CD4-positive, alpha-beta memory T cell (primary cell): ENCODE measurements at regions not wholly inside any gene's neighbourhood (a gene's known extent, or its start where the extent isn't known, plus 50 kb on each side); places are given as distances from the start of the nearest gene placed in this dataset.

Experiments
- CTCF ChIA-PET: fragments of 350-600 bp; sonication (Branson Sonifier 250); formaldehyde crosslinking; loops from one replicate; lab custom pipeline; 2021; ENCODE audit warnings: inconsistent platforms; ENCODE audit not compliant: partially characterized antibody; lab: Charles Lee
- POLR2A ChIA-PET: fragments of 350-600 bp; sonication (Branson Sonifier 250); formaldehyde crosslinking; loops from one replicate; lab custom pipeline; 2021; ENCODE audit not compliant: partially characterized antibody; lab: Charles Lee
- DNase-seq, 5 donors: peaks; one replicate each; pipeline versions ENCODE4 v3.0.0 to v3.0.0-alpha.2; 2020 to 2022; ENCODE audit warnings: mixed read lengths in 1 of 5
- H3K27ac ChIP-seq: one replicate; pipeline ENCODE4 v1.7.0; 2013; ENCODE audit warnings: low read depth, low read length
- H3K27me3 ChIP-seq: 2 replicates; pipeline ENCODE4 v1.7.0; 2013; ENCODE audit warnings: mild to moderate bottlenecking, low read length, moderate library complexity; ENCODE audit not compliant: insufficient read depth
- H3K36me3 ChIP-seq: 2 replicates; pipeline ENCODE4 v1.7.0; 2013; ENCODE audit warnings: mild to moderate bottlenecking, low read length, moderate library complexity; ENCODE audit not compliant: insufficient read depth
- H3K4me1 ChIP-seq: 2 replicates; pipeline ENCODE4 v1.7.0; 2013; ENCODE audit warnings: mild to moderate bottlenecking, low read length, moderate library complexity; ENCODE audit not compliant: insufficient read depth
- H3K4me3 ChIP-seq, 2 donors: one replicate each; pipeline ENCODE4 v1.7.0; 2013; ENCODE audit warnings: low read length in 2 of 2, mild to moderate bottlenecking in 1 of 2
- H3K9me3 ChIP-seq, 2 donors: one replicate each; pipeline ENCODE4 v1.7.0; 2013; ENCODE audit warnings: low read length in 2 of 2, control low read depth in 1 of 2; ENCODE audit not compliant: control insufficient read depth in 1 of 2
- H3K27ac Mint-ChIP-seq, 7 donors: one replicate each; pipeline ENCODE4 v1.8.0; 2020 to 2021; ENCODE audit warnings: mixed read lengths in 7 of 7, mild to moderate bottlenecking in 6 of 7, inconsistent platforms in 3 of 7, moderate library complexity in 3 of 7
- H3K27me3 Mint-ChIP-seq, 2 donors: one replicate each; pipeline ENCODE4 v1.8.0; 2020 to 2021; ENCODE audit warnings: mixed read lengths in 2 of 2
- H3K36me3 Mint-ChIP-seq, 2 donors: one replicate each; pipeline ENCODE4 v1.8.0; 2020 to 2021; ENCODE audit warnings: mixed read lengths in 2 of 2, inconsistent platforms in 1 of 2, mild to moderate bottlenecking in 1 of 2
- H3K4me1 Mint-ChIP-seq, 4 donors: one replicate each; pipeline ENCODE4 v1.8.0; 2020 to 2021; ENCODE audit warnings: mixed read lengths in 4 of 4, mild to moderate bottlenecking in 1 of 4
- H3K4me3 Mint-ChIP-seq, 8 donors: one replicate each; pipeline ENCODE4 v1.8.0; 2020 to 2021; ENCODE audit warnings: mixed read lengths in 8 of 8, mild to moderate bottlenecking in 7 of 8, moderate library complexity in 6 of 8, inconsistent platforms in 3 of 8
- H3K9me3 Mint-ChIP-seq, 8 donors: one replicate each; pipeline ENCODE4 v1.8.0; 2020 to 2021; ENCODE audit warnings: mixed read lengths in 8 of 8, mild to moderate bottlenecking in 5 of 8, inconsistent platforms in 3 of 8, moderate library complexity in 1 of 8
- intact Hi-C: fragments of 100-400 bp; cut with micrococcal nuclease; formaldehyde crosslinking; loops from one replicate; pipeline ENCODE4 v1.15.1; 2023

GRCh38 chr2:38207168-38207567 is 131.2 kb upstream of the CYP1B1 start:
- no peak for DNase-seq
- H3K9me3 Mint-ChIP-seq = peaks cover 0 to 8% (median 0%) of the 10 kb centered on the region in 8 donors
- no peaks in the 10 kb centered on the region for H3K4me1 ChIP-seq
- no peak overlapping the region for H3K4me3 ChIP-seq
- H3K27ac Mint-ChIP-seq = no peak overlapping the region
- ChIA-PET CTCF (no interaction called here), POLR2A (no interaction called here)
- H3K36me3 ChIP-seq = no peaks in the 10 kb centered on the region
- no peaks in the 10 kb centered on the region for H3K36me3 Mint-ChIP-seq
- peaks cover 4 to 7% of the 10 kb centered on the region in 2 donors for H3K27me3 Mint-ChIP-seq
- no peaks in the 10 kb centered on the region for H3K9me3 ChIP-seq
- no peaks in the 10 kb centered on the region for H3K4me1 Mint-ChIP-seq
- no peak overlapping the region for H3K27ac ChIP-seq
- intact Hi-C loops = no loop called here
- no peaks in the 10 kb centered on the region for H3K27me3 ChIP-seq
- H3K4me3 Mint-ChIP-seq = no peak overlapping the region

- POLR2A ChIA-PET = no interaction called here
Measured at GRCh38 chr2:38203446-38203810, 127.5 kb upstream of the CYP1B1 start.

GRCh38 chr2:38202713-38203445 is 126.9 kb upstream of the CYP1B1 start:
- no peaks in the 10 kb centered on the region for H3K4me1 Mint-ChIP-seq
- intact Hi-C loops = no loop called here
- H3K27me3 Mint-ChIP-seq = peaks cover 9 to 22% of the 10 kb centered on the region in 2 donors
- CTCF ChIA-PET = no interaction called here
- no peak for DNase-seq
- H3K9me3 Mint-ChIP-seq = no peaks in the 10 kb centered on the region
- no peak overlapping the region for H3K4me3 ChIP-seq
- no peaks in the 10 kb centered on the region for H3K9me3 ChIP-seq
- no peaks in the 10 kb centered on the region for H3K36me3 ChIP-seq
- no peak overlapping the region for H3K27ac ChIP-seq
- H3K27me3 ChIP-seq = no peaks in the 10 kb centered on the region
- H3K27ac Mint-ChIP-seq = no peak overlapping the region
- H3K4me3 Mint-ChIP-seq = no peak overlapping the region
- POLR2A ChIA-PET = no interaction called here
- no peaks in the 10 kb centered on the region for H3K4me1 ChIP-seq
- H3K36me3 Mint-ChIP-seq = no peaks in the 10 kb centered on the region

More at GRCh38 chr2:38203446-38203810, 127.5 kb upstream of the CYP1B1 start:
- DNase-seq = no peak
- Histone ChIP-seq H3K27me3 (no peaks in the 10 kb centered on the region), H3K27ac (no peak overlapping the region), H3K9me3 (no peaks in the 10 kb centered on the region), H3K36me3 (no peaks in the 10 kb centered on the region), H3K4me1 (no peaks in the 10 kb centered on the region), H3K4me3 (no peak overlapping the region)
- no peak overlapping the region for H3K4me3 Mint-ChIP-seq
- H3K27ac Mint-ChIP-seq = no peak overlapping the region
- H3K27me3 Mint-ChIP-seq = peaks cover 9 to 22% of the 10 kb centered on the region in 2 donors
- no peaks in the 10 kb centered on the region for H3K4me1 Mint-ChIP-seq
- intact Hi-C loops = no loop called here
- H3K9me3 Mint-ChIP-seq = no peaks in the 10 kb centered on the region
- CTCF ChIA-PET = no interaction called here
- H3K36me3 Mint-ChIP-seq = no peaks in the 10 kb centered on the region

- no peak for DNase-seq
- Histone ChIP-seq H3K36me3 (no peaks in the 10 kb centered on the region), H3K4me3 (no peak overlapping the region), H3K4me1 (no peaks in the 10 kb centered on the region), H3K9me3 (no peaks in the 10 kb centered on the region), H3K27me3 (no peaks in the 10 kb centered on the region), H3K27ac (no peak overlapping the region)
- intact Hi-C loops = no loop called here
- H3K9me3 Mint-ChIP-seq = no peaks in the 10 kb centered on the region
- no peaks in the 10 kb centered on the region for H3K4me1 Mint-ChIP-seq
- H3K27me3 Mint-ChIP-seq = peaks cover 9 to 22% of the 10 kb centered on the region in 2 donors
- no peaks in the 10 kb centered on the region for H3K36me3 Mint-ChIP-seq
- no peak overlapping the region for H3K27ac Mint-ChIP-seq
- peak overlapping the region in 1 of 8 donors; percentile 18 for H3K4me3 Mint-ChIP-seq
- ChIA-PET CTCF (no interaction called here), POLR2A (no interaction called here)
Measured at GRCh38 chr2:38201784-38202183, 125.8 kb upstream of the CYP1B1 start.

GRCh38 chr2:38200598-38200997 is 124.6 kb upstream of the CYP1B1 start:
- Mint-ChIP-seq H3K4me1 (no peaks in the 10 kb centered on the region), H3K27me3 (peaks cover 9 to 22% of the 10 kb centered on the region in 2 donors), H3K27ac (no peak overlapping the region), H3K9me3 (no peaks in the 10 kb centered on the region), H3K4me3 (no peak overlapping the region), H3K36me3 (no peaks in the 10 kb centered on the region)
- POLR2A ChIA-PET = no interaction called here
- Histone ChIP-seq H3K36me3 (no peaks in the 10 kb centered on the region), H3K27me3 (no peaks in the 10 kb centered on the region), H3K27ac (no peak overlapping the region), H3K4me1 (no peaks in the 10 kb centered on the region), H3K9me3 (no peaks in the 10 kb centered on the region), H3K4me3 (no peak overlapping the region)
- CTCF ChIA-PET = no interaction called here
- intact Hi-C loops = no loop called here
- no peak for DNase-seq

- Histone ChIP-seq H3K36me3 (no peaks in the 10 kb centered on the region), H3K27me3 (no peaks in the 10 kb centered on the region), H3K4me1 (no peaks in the 10 kb centered on the region), H3K4me3 (no peak overlapping the region), H3K9me3 (no peaks in the 10 kb centered on the region), H3K27ac (no peak overlapping the region)
- H3K4me3 Mint-ChIP-seq = no peak overlapping the region
- H3K27me3 Mint-ChIP-seq = peaks cover 6 to 22% of the 10 kb centered on the region in 2 donors
- no peak overlapping the region for H3K27ac Mint-ChIP-seq
- CTCF ChIA-PET = no interaction called here
- POLR2A ChIA-PET = no interaction called here
- intact Hi-C loops = no loop called here
- H3K36me3 Mint-ChIP-seq = no peaks in the 10 kb centered on the region
- no peaks in the 10 kb centered on the region for H3K4me1 Mint-ChIP-seq
- H3K9me3 Mint-ChIP-seq = no peaks in the 10 kb centered on the region
- DNase-seq = no peak
Measured at GRCh38 chr2:38199127-38199526, 123.2 kb upstream of the CYP1B1 start.

GRCh38 chr2:38194751-38195150 is 118.8 kb upstream of the CYP1B1 start:
- CTCF ChIA-PET = no interaction called here
- H3K9me3 ChIP-seq = no peaks in the 10 kb centered on the region
- no peaks in the 10 kb centered on the region for H3K36me3 ChIP-seq
- H3K4me1 Mint-ChIP-seq = peaks cover 0 to 9% (median 7%) of the 10 kb centered on the region in 4 donors
- no peaks in the 10 kb centered on the region for H3K36me3 Mint-ChIP-seq
- intact Hi-C loops = no loop called here
- no peaks in the 10 kb centered on the region for H3K9me3 Mint-ChIP-seq
- no peak overlapping the region for H3K27ac ChIP-seq
- H3K27me3 Mint-ChIP-seq = peaks cover 0 to 5% of the 10 kb centered on the region in 2 donors
- no peak overlapping the region for H3K4me3 Mint-ChIP-seq
- no peaks in the 10 kb centered on the region for H3K4me1 ChIP-seq
- POLR2A ChIA-PET = no interaction called here
- no peaks in the 10 kb centered on the region for H3K27me3 ChIP-seq
- H3K27ac Mint-ChIP-seq = no peak overlapping the region
- DNase-seq = no peak
- H3K4me3 ChIP-seq = no peak overlapping the region
